Retinal pigment epithelial cell (primary cell): ENCODE measurements at regions not wholly inside any gene's neighbourhood (a gene's known extent, or its start where the extent isn't known, plus 50 kb on each side); places are given as distances from the start of the nearest gene placed in this dataset.

ENCODE experiments used
- DNase-seq: peaks from one replicate; pipeline ENCODE4 v3.0.0-alpha.2; 2010; ENCODE audit warnings: low read depth
- H3K4me3 ChIP-seq: 2 replicates; pipeline ENCODE4 v1.5.1; 2011; ENCODE audit warnings: mild to moderate bottlenecking, low read length, control low read depth, moderate library complexity
- CTCF ChIP-seq: conservative IDR thresholded peaks from 2 replicates; pipeline ENCODE4 v1.5.1; 2011; ENCODE audit warnings: low read depth, low read length, control low read depth, inconsistent platforms

GRCh38 chr5:176161431-176161830 lies 76.8 kb upstream of the SIMC1 start:
- H3K4me3 ChIP-seq = no peak overlapping the region
- no peak for DNase-seq
- no peak for TF ChIP-seq CTCF

- H3K4me3 ChIP-seq = no peak overlapping the region
- no peak for TF ChIP-seq CTCF
- DNase-seq = no peak
Observed at GRCh38 chr5:176162198-176162597, 76.0 kb upstream of the SIMC1 start.

GRCh38 chr5:176162888-176163287 lies 75.3 kb upstream of the SIMC1 start:
- TF ChIP-seq CTCF = no peak
- DNase-seq = no peak

DNA sequence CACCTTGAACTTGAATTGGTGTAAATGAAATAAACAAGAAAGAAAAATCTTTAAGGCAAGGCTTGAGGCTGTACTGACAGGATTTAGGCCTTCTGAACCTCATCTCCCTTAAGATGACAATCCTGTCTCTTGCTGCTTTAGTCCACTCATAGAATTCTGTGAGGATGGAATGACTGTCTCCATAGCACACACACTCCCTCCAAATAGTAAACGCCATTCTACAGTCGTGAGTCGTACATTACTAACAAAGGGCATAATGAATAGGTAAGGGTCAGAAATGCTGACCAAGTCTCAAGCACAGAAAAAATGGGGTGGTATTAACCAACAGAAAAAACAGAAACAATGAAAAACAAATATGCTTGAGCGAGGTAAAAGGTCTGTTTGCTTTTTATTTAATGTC lies 71.8 kb upstream of the SIMC1 start:
- no peak overlapping the region for H3K4me3 ChIP-seq
- no peak for DNase-seq
- TF ChIP-seq CTCF = no peak

More at GRCh38 chr5:176162888-176163287, 75.3 kb upstream of the SIMC1 start:
- no peak overlapping the region for H3K4me3 ChIP-seq

- DNase-seq = no peak
- H3K4me3 ChIP-seq = no peak overlapping the region
- TF ChIP-seq CTCF = no peak
Observed at GRCh38 chr5:176167800-176168199, 70.4 kb upstream of the SIMC1 start.

GRCh38 chr5:176169393-176170063 lies 68.7 kb upstream of the SIMC1 start:
- no peak for TF ChIP-seq CTCF
- DNase-seq = no peak
- no peak overlapping the region for H3K4me3 ChIP-seq

GRCh38 chr5:176170084-176170483 lies 68.1 kb upstream of the SIMC1 start:
- DNase-seq = no peak
- H3K4me3 ChIP-seq = no peak overlapping the region
- no peak for TF ChIP-seq CTCF
